ENCODE measurements at regions not wholly inside any gene's neighbourhood (a gene's known extent, or its start where the extent isn't known, plus 50 kb on each side); places are given as distances from the start of the nearest gene placed in this dataset.
A peak's percentile ranks its signal among the peaks of the same experiment; 100 is the strongest.

DNA sequence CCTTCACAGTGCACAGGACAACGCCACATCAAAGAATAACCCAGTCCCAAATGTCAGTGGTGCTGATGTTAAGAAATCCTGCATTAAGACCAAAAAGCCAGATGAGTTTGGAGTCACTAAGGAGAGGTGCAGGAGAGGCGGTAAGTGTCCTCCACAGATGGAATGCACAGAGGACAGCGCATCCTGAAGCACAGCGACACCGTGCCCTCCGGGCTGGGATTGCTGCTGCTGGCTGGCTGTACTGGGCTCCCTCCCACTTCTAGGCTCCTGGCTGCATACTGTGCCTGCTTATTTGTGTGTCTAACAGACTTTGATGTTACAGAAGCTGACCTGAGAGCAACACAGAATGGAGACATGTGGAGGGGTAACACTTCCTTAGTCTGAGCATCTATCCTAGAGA lies 325.6 kb upstream of the BOD1L1 start:
- dilution Hi-C loops (cut with MboI; ENCODE audit: extremely low pct_ligation_motif_present, low sequenced_read_pairs): no loop called here
- Histone ChIP-seq H3K4me2 (ENCODE audit: control insufficient read depth, extremely low read depth, insufficient read depth, low read depth, low read length) (no peak overlapping the region), H3K27ac (ENCODE audit: control insufficient read depth, insufficient read depth, low read length) (no peak overlapping the region), H4K20me1 (ENCODE audit: control insufficient read depth, extremely low read depth, insufficient read depth, low read length) (no peaks in the 10 kb centered on the region), H3K27me3 (ENCODE audit: control insufficient read depth, extremely low read depth, insufficient read depth, low read length) (peaks cover 2% of the 10 kb centered on the region), H3K79me2 (ENCODE audit: control insufficient read depth, insufficient read depth, low read length) (no peaks in the 10 kb centered on the region), H3K9me3 (ENCODE audit: control insufficient read depth, low read depth, low read length) (no peaks in the 10 kb centered on the region), H3K4me3 (ENCODE audit: control insufficient read depth in 2 of 3, extremely low read depth in 1 of 3, insufficient read depth in 2 of 3, low read depth in 1 of 3, low read length in 3 of 3) (no peak overlapping the region), H3K36me3 (ENCODE audit: control insufficient read depth in 2 of 2, extremely low read depth in 1 of 2, insufficient read depth in 2 of 2, low read length in 2 of 2) (no peaks in the 10 kb centered on the region), H2AFZ (ENCODE audit: control insufficient read depth, low read length) (no peak overlapping the region), H3K9me1 (ENCODE audit: control insufficient read depth, extremely low read depth, insufficient read depth, low read length) (no peaks in the 10 kb centered on the region), H3K4me1 (ENCODE audit: control insufficient read depth, extremely low read depth, insufficient read depth, low read length) (no peaks in the 10 kb centered on the region), H3K9ac (ENCODE audit: control insufficient read depth, extremely low read depth, insufficient read depth, low read length) (no peak overlapping the region)
- FAIRE-seq: no peak
- TF ChIP-seq, protein P1, sequence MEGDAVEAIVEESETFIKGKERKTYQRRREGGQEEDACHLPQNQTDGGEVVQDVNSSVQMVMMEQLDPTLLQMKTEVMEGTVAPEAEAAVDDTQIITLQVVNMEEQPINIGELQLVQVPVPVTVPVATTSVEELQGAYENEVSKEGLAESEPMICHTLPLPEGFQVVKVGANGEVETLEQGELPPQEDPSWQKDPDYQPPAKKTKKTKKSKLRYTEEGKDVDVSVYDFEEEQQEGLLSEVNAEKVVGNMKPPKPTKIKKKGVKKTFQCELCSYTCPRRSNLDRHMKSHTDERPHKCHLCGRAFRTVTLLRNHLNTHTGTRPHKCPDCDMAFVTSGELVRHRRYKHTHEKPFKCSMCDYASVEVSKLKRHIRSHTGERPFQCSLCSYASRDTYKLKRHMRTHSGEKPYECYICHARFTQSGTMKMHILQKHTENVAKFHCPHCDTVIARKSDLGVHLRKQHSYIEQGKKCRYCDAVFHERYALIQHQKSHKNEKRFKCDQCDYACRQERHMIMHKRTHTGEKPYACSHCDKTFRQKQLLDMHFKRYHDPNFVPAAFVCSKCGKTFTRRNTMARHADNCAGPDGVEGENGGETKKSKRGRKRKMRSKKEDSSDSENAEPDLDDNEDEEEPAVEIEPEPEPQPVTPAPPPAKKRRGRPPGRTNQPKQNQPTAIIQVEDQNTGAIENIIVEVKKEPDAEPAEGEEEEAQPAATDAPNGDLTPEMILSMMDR (optimal IDR thresholded peaks at IDR 0.05 in 1 of 3, IDR thresholded peaks at IDR 0.05 in 1 of 3, conservative IDR thresholded peaks at IDR 0.05 in 1 of 3; ENCODE audit: extremely low read depth in 1 of 3, insufficient read depth in 2 of 3, low read length in 3 of 3): peak in 1 of 3 experiments; percentile 47
- TF ChIP-seq EZH2 (IDR thresholded peaks at IDR 0.05; ENCODE audit: low read length): no peak
- no peak for DNase-seq (ENCODE audit: low read depth, low spot score)

DNA sequence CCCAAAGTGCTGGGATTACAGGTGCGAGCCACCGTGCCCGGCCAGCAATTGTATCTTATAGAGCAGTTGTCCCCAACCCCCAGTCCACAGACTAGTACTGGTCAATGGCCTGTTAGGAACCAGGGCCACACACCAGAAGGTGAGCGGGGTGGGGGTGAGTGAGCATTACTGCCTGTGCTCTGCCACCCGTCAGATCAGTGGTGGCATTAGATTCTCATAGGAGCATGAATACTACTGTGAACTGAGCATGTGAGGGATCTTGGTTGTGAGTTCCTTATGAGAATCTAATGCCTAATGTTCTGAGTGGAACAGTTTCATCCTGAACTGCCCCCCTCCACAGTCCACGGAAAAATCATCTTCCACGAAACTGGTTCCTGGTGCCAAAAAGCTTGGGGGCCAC lies 328.0 kb upstream of the BOD1L1 start:
- no peaks in the 10 kb centered on the region for H3K4me1 ChIP-seq (ENCODE audit: control insufficient read depth, extremely low read depth, insufficient read depth, low read length)
- no peak for DNase-seq (ENCODE audit: low read depth, low spot score)
- FAIRE-seq: no peak
- H4K20me1 ChIP-seq (ENCODE audit: control insufficient read depth, extremely low read depth, insufficient read depth, low read length): no peaks in the 10 kb centered on the region
- no peak overlapping the region for H3K4me3 ChIP-seq (ENCODE audit: control insufficient read depth in 2 of 3, extremely low read depth in 1 of 3, insufficient read depth in 2 of 3, low read depth in 1 of 3, low read length in 3 of 3)
- H3K79me2 ChIP-seq (ENCODE audit: control insufficient read depth, insufficient read depth, low read length): no peaks in the 10 kb centered on the region
- no peak overlapping the region for H3K4me2 ChIP-seq (ENCODE audit: control insufficient read depth, extremely low read depth, insufficient read depth, low read depth, low read length)
- no peaks in the 10 kb centered on the region for H3K9me1 ChIP-seq (ENCODE audit: control insufficient read depth, extremely low read depth, insufficient read depth, low read length)
- no peak for TF ChIP-seq EZH2 (IDR thresholded peaks at IDR 0.05; ENCODE audit: low read length)
- TF ChIP-seq, protein P1 (optimal IDR thresholded peaks at IDR 0.05 in 1 of 3, IDR thresholded peaks at IDR 0.05 in 1 of 3, conservative IDR thresholded peaks at IDR 0.05 in 1 of 3; ENCODE audit: extremely low read depth in 1 of 3, insufficient read depth in 2 of 3, low read length in 3 of 3): no peak
- no peaks in the 10 kb centered on the region for H3K9me3 ChIP-seq (ENCODE audit: control insufficient read depth, low read depth, low read length)
- H3K36me3 ChIP-seq (ENCODE audit: control insufficient read depth in 2 of 2, extremely low read depth in 1 of 2, insufficient read depth in 2 of 2, low read length in 2 of 2): no peaks in the 10 kb centered on the region
- no peak overlapping the region for H3K27ac ChIP-seq (ENCODE audit: control insufficient read depth, insufficient read depth, low read length)
- H2AFZ ChIP-seq (ENCODE audit: control insufficient read depth, low read length): no peak overlapping the region
- dilution Hi-C loops (cut with MboI; ENCODE audit: extremely low pct_ligation_motif_present, low sequenced_read_pairs): no loop called here
- no peak overlapping the region for H3K9ac ChIP-seq (ENCODE audit: control insufficient read depth, extremely low read depth, insufficient read depth, low read length)
- peaks cover 2% of the 10 kb centered on the region for H3K27me3 ChIP-seq (ENCODE audit: control insufficient read depth, extremely low read depth, insufficient read depth, low read length)
